HepG2 (cell line): ENCODE measurements at regions not wholly inside any gene's neighbourhood (a gene's known extent, or its start where the extent isn't known, plus 50 kb on each side); places are given as distances from the start of the nearest gene placed in this dataset.

ENCODE experiments used
- ATAC-seq: fragments of 200-7000 bp; cut with Tn5 transposase; 3 replicates; pipeline ENCODE4 v1.9.1; 2020; ENCODE audit warnings: mild to moderate bottlenecking, moderate library complexity
- BruUV-seq: library from RNA; stranded (reverse); fragments of 400-500 nt; replicated peaks from 2 replicates; lab custom pipeline; 2021; lab: Mats Ljungman, UMichigan
- CTCF ChIA-PET: fragments of 300-600 bp; formaldehyde crosslinking; extraction: SDS; loops from one replicate; lab custom pipeline; 2021; ENCODE audit warnings: low total read pairs, inconsistent platforms, low intra/inter-chr PET ratio; lab: Yijun Ruan, JAX
- POLR2A ChIA-PET: fragments of 350-600 bp; sonication (Branson Sonifier 250); formaldehyde crosslinking; loops from one replicate; lab custom pipeline; 2020; ENCODE audit warnings: antibody characterized with exemption, inconsistent platforms; lab: Yijun Ruan, JAX
- DNase-seq: peaks from one replicate; pipeline ENCODE4 v3.0.0-alpha.2; 2015; ENCODE audit warnings: low spot score
- FAIRE-seq: peaks from 3 replicates; lab custom pipeline; 2011; peaks lifted over from hg19 to GRCh38; lab: Jason Lieb, UNC
- H2AFZ ChIP-seq: one replicate; pipeline ENCODE4 v1.6.1; 2011; ENCODE audit warnings: low read length, inconsistent platforms
- H3K27ac ChIP-seq: fragments of 300-600 bp; 3 replicates; pipeline ENCODE4 v1.8.0; 2011; ENCODE audit warnings: mixed run types, mild to moderate bottlenecking, mixed read lengths, low read length, inconsistent platforms; ENCODE audit not compliant: insufficient read depth; ENCODE audit errors: extremely low read length
- H3K27me3 ChIP-seq, 2 experiments: fragments of 200-600 bp in 1 of 2; 2 replicates in 1 of 2; 3 replicates in 1 of 2; pipeline versions ENCODE4 v1.6.0 to v1.8.0; 2011; ENCODE audit warnings: low read length in 2 of 2, mild to moderate bottlenecking in 2 of 2, moderate library complexity in 2 of 2, inconsistent platforms in 1 of 2; ENCODE audit not compliant: insufficient read depth in 2 of 2, control insufficient read depth in 1 of 2
- H3K36me3 ChIP-seq, 2 experiments: fragments of 200-600 bp in 1 of 2; replicated peaks in 1 of 2; 2 replicates in 1 of 2; 3 replicates in 1 of 2; pipeline versions ENCODE4 v1.5.1 to v1.8.0; 2011; ENCODE audit warnings: low read length in 2 of 2, inconsistent platforms in 1 of 2; ENCODE audit not compliant: insufficient read depth in 2 of 2, control insufficient read depth in 1 of 2
- H3K4me1 ChIP-seq: 2 replicates; pipeline ENCODE4 v1.5.1; 2012; ENCODE audit warnings: low read length, inconsistent platforms; ENCODE audit not compliant: insufficient read depth
- H3K4me2 ChIP-seq: 2 replicates; pipeline ENCODE4 v1.6.0; 2011; ENCODE audit warnings: low read depth, low read length, inconsistent platforms
- H3K4me3 ChIP-seq, 3 experiments: fragments of 200-600 bp in 1 of 3; sonication (generic), shearing (Covaris generic) in 1 of 3; replicated peaks in 1 of 3; 2 replicates each; pipeline ENCODE4 v1.5.1; 2011 to 2016; ENCODE audit warnings: low read length in 3 of 3, inconsistent platforms in 2 of 3, low read depth in 2 of 3, mild to moderate bottlenecking in 2 of 3, control low read depth in 1 of 3, mixed read lengths in 1 of 3; ENCODE audit not compliant: insufficient read depth in 1 of 3
- H3K79me2 ChIP-seq: one replicate; pipeline ENCODE4 v1.6.1; 2011; ENCODE audit warnings: low read length, inconsistent platforms; ENCODE audit not compliant: insufficient read depth
- H3K9ac ChIP-seq: 2 replicates; pipeline ENCODE4 v1.6.0; 2011; ENCODE audit warnings: mild to moderate bottlenecking, low read depth, low read length, inconsistent platforms; ENCODE audit not compliant: insufficient read depth
- H3K9me3 ChIP-seq: 2 replicates; pipeline ENCODE4 v1.5.1; 2012; ENCODE audit warnings: mild to moderate bottlenecking, low read length
- H4K20me1 ChIP-seq: 2 replicates; pipeline ENCODE4 v1.6.0; 2011; ENCODE audit warnings: inconsistent platforms, mild to moderate bottlenecking, low read length, moderate library complexity; ENCODE audit not compliant: insufficient read depth
- HNRNPK ChIP-seq: fragments of 200-400 bp; formaldehyde crosslinking; IDR thresholded peaks from 2 replicates; pipeline ENCODE4 v1.6.1; 2018; ENCODE audit warnings: low read length, low read depth, moderate library complexity, mild to moderate bottlenecking; ENCODE audit not compliant: poor library complexity, severe bottlenecking
- U2AF2 ChIP-seq: fragments of 200-400 bp; formaldehyde crosslinking; IDR thresholded peaks from 2 replicates; pipeline ENCODE4 v1.6.1; 2017; ENCODE audit warnings: low read depth, mild to moderate bottlenecking, low read length
- WGBS: methylation state at CpG from one replicate; pipeline ENCODE4 v1.1.6; 2017; ENCODE audit warnings: low lambda C conversion rate; 5-methylcytosine and 5-hydroxymethylcytosine counted together
- in situ Hi-C: cut with HindIII; loops from 2 replicates; pipeline ENCODE4 v1.10.0; 2017; ENCODE audit warnings: low pct_unique_long_range_greater_than_20kb; ENCODE audit not compliant: extremely low pct_ligation_motif_present
- intact Hi-C: fragments of 100-400 bp; cut with micrococcal nuclease; formaldehyde crosslinking; loops from one replicate; pipeline ENCODE4 v1.10.0; 2022; ENCODE audit not compliant: unreplicated experiment
- TF ChIP-seq, protein P1 (sequence below): IDR thresholded peaks from 2 replicates; pipeline ENCODE4 v1.4.0; 2020; ENCODE audit warnings: mild to moderate bottlenecking, missing genetic modification reagents
- TF ChIP-seq, protein P2 (sequence below): sonication (generic); formaldehyde crosslinking; IDR thresholded peaks from 2 replicates; pipeline ENCODE4 v1.9.0; 2021; ENCODE audit warnings: missing genetic modification reagents, mild to moderate bottlenecking, borderline replicate concordance

DNA sequence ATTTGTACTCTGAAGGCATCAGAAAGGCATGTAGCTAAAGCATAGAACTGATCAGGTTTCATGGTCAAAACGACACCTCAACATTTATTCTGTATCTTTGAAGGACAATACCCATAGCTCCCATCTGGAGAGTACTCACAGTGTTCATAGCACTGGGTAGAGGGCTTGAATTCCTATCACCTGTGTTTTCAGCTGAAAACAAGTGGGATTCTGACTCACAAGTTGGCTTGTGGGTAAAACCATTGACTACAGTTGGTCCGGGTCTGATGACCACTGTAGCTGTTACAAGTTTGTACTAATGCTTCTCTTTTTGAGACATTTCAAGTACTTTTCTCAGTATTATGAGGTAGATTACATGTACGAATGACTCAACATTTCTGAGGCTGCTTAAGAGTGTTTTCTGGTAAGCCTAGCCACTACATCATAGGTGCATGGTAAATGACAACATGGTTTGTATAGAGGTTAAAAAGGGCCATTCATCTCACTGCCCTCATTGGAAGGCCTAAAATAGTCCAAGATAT, 68.6 kb upstream of the PELI1 start:
- ATAC-seq = no peak
- intact Hi-C loops (no loop called here), in situ Hi-C loops (no loop called here)
- POLR2A ChIA-PET = no interaction called here
- no peak overlapping the region for H3K27ac ChIP-seq
- TF ChIP-seq, protein P1, sequence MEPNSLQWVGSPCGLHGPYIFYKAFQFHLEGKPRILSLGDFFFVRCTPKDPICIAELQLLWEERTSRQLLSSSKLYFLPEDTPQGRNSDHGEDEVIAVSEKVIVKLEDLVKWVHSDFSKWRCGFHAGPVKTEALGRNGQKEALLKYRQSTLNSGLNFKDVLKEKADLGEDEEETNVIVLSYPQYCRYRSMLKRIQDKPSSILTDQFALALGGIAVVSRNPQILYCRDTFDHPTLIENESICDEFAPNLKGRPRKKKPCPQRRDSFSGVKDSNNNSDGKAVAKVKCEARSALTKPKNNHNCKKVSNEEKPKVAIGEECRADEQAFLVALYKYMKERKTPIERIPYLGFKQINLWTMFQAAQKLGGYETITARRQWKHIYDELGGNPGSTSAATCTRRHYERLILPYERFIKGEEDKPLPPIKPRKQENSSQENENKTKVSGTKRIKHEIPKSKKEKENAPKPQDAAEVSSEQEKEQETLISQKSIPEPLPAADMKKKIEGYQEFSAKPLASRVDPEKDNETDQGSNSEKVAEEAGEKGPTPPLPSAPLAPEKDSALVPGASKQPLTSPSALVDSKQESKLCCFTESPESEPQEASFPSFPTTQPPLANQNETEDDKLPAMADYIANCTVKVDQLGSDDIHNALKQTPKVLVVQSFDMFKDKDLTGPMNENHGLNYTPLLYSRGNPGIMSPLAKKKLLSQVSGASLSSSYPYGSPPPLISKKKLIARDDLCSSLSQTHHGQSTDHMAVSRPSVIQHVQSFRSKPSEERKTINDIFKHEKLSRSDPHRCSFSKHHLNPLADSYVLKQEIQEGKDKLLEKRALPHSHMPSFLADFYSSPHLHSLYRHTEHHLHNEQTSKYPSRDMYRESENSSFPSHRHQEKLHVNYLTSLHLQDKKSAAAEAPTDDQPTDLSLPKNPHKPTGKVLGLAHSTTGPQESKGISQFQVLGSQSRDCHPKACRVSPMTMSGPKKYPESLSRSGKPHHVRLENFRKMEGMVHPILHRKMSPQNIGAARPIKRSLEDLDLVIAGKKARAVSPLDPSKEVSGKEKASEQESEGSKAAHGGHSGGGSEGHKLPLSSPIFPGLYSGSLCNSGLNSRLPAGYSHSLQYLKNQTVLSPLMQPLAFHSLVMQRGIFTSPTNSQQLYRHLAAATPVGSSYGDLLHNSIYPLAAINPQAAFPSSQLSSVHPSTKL = no peak
- TF ChIP-seq, protein P2, sequence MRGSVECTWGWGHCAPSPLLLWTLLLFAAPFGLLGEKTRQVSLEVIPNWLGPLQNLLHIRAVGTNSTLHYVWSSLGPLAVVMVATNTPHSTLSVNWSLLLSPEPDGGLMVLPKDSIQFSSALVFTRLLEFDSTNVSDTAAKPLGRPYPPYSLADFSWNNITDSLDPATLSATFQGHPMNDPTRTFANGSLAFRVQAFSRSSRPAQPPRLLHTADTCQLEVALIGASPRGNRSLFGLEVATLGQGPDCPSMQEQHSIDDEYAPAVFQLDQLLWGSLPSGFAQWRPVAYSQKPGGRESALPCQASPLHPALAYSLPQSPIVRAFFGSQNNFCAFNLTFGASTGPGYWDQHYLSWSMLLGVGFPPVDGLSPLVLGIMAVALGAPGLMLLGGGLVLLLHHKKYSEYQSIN (CRISPR knock-in tag) = no peak
- TF ChIP-seq U2AF2 = no peak
- no peak for TF ChIP-seq HNRNPK
- TF ChIP-seq, all 625 proteins: peak for 0
- DNase-seq (no peak), FAIRE-seq (no peak)
- H3K4me2 ChIP-seq = no peak overlapping the region
- H3K4me1 ChIP-seq = peaks cover 9% of the 10 kb centered on the region; the same call in 1 of the 2 replicates
- no peak overlapping the region for H2AFZ ChIP-seq
- 41% methylated on average over 3 of the region's 3 CpGs for WGBS
- no peaks in the 10 kb centered on the region for H3K79me2 ChIP-seq
- H3K9me3 ChIP-seq = no peaks in the 10 kb centered on the region
- peaks cover 0 to 9% of the 10 kb centered on the region in 2 experiments; a peak in 1 of 5 replicates for H3K27me3 ChIP-seq
- no peaks in the 10 kb centered on the region for H4K20me1 ChIP-seq
- CTCF ChIA-PET = no interaction called here
- no peak overlapping the region for H3K4me3 ChIP-seq
- no peaks in the 10 kb centered on the region for H3K36me3 ChIP-seq
- BruUV-seq = no TSS peak
- no peak overlapping the region for H3K9ac ChIP-seq
